ENCODE measurements at regions not wholly inside any gene's neighbourhood (a gene's known extent, or its start where the extent isn't known, plus 50 kb on each side); places are given as distances from the start of the nearest gene placed in this dataset.

- TF ChIP-seq CTCF (IDR thresholded peaks at IDR 0.05; ENCODE audit: low read depth, low read length, poor library complexity, severe bottlenecking) = no peak
- TF ChIP-seq EZH2phosphoT487 (IDR thresholded peaks at IDR 0.05; ENCODE audit: borderline replicate concordance, low read length) = no peak
Observed at GRCh38 chr5:100402071-100402470, 133.1 kb upstream of the FAM174A start.
